H9 (cell line): ENCODE measurements at regions not wholly inside any gene's neighbourhood (a gene's known extent, or its start where the extent isn't known, plus 50 kb on each side); places are given as distances from the start of the nearest gene placed in this dataset.

Source experiments
- DNase-seq: peaks from one replicate; pipeline ENCODE4 v3.0.0-alpha.2; 2017
- H2AFZ ChIP-seq: one replicate; pipeline ENCODE4 v1.6.1; 2013; ENCODE audit warnings: mild to moderate bottlenecking, low read length, control low read depth, moderate library complexity
- H2AK5ac ChIP-seq: 2 replicates; pipeline ENCODE4 v1.6.1; 2013; ENCODE audit warnings: low read length, control low read depth, mixed read lengths; ENCODE audit not compliant: insufficient read length
- H2BK120ac ChIP-seq: one replicate; pipeline ENCODE4 v1.6.1; 2013; ENCODE audit warnings: low read depth, mild to moderate bottlenecking, low read length, control low read depth, inconsistent platforms; ENCODE audit not compliant: poor library complexity, severe bottlenecking
- H2BK12ac ChIP-seq: 2 replicates; pipeline ENCODE4 v1.6.1; 2013; ENCODE audit warnings: low read length, control low read depth, mixed read lengths, low read depth; ENCODE audit not compliant: insufficient read length
- H2BK15ac ChIP-seq: 2 replicates; pipeline ENCODE4 v1.6.1; 2013; ENCODE audit warnings: low read depth, low read length, control low read depth
- H2BK20ac ChIP-seq: one replicate; pipeline ENCODE4 v1.6.1; 2013; ENCODE audit warnings: low read depth, mild to moderate bottlenecking, low read length, control low read depth, inconsistent platforms; ENCODE audit not compliant: poor library complexity, severe bottlenecking
- H2BK5ac ChIP-seq: 2 replicates; pipeline ENCODE4 v1.6.1; 2013; ENCODE audit warnings: low read length, control low read depth, mixed read lengths; ENCODE audit not compliant: insufficient read length
- H3K14ac ChIP-seq: 2 replicates; pipeline ENCODE4 v1.6.1; 2013; ENCODE audit warnings: low read length, control low read depth; ENCODE audit not compliant: insufficient read depth
- H3K18ac ChIP-seq: 2 replicates; pipeline ENCODE4 v1.6.1; 2013; ENCODE audit warnings: low read depth, mild to moderate bottlenecking, mixed read lengths, low read length, control low read depth; ENCODE audit not compliant: insufficient read length
- H3K23ac ChIP-seq: 2 replicates; pipeline ENCODE4 v1.6.1; 2013; ENCODE audit warnings: low read length, control low read depth, mixed read lengths, low read depth; ENCODE audit not compliant: insufficient read length
- H3K23me2 ChIP-seq: 2 replicates; pipeline ENCODE4 v1.6.1; 2013; ENCODE audit warnings: low read depth, mild to moderate bottlenecking, mixed read lengths, low read length, control low read depth; ENCODE audit not compliant: insufficient read length, poor library complexity, severe bottlenecking
- H3K27ac ChIP-seq: 2 replicates; pipeline ENCODE4 v1.5.1; 2013; ENCODE audit warnings: low read length, control low read depth, mixed read lengths, low read depth; ENCODE audit not compliant: insufficient read length
- H3K27me3 ChIP-seq: 2 replicates; pipeline ENCODE4 v1.6.1; 2013; ENCODE audit warnings: low read length, control low read depth, inconsistent platforms; ENCODE audit not compliant: insufficient read depth
- H3K4ac ChIP-seq: 2 replicates; pipeline ENCODE4 v1.6.1; 2013; ENCODE audit warnings: low read depth, mild to moderate bottlenecking, control low read depth, inconsistent platforms, low read length, moderate library complexity
- H3K4me1 ChIP-seq: 2 replicates; pipeline ENCODE4 v1.6.1; 2013; ENCODE audit warnings: low read length, control low read depth, inconsistent platforms; ENCODE audit not compliant: insufficient read depth
- H3K4me2 ChIP-seq: 2 replicates; pipeline ENCODE4 v1.6.1; 2013; ENCODE audit warnings: low read length, control low read depth, mixed read lengths; ENCODE audit not compliant: insufficient read length, insufficient read depth
- H3K56ac ChIP-seq: 2 replicates; pipeline ENCODE4 v1.6.1; 2013; ENCODE audit warnings: low read depth, mild to moderate bottlenecking, mixed read lengths, low read length, control low read depth; ENCODE audit not compliant: insufficient read length
- H3K79me1 ChIP-seq: 2 replicates; pipeline ENCODE4 v1.6.1; 2013; ENCODE audit warnings: low read depth, mild to moderate bottlenecking, moderate library complexity, low read length, control low read depth, inconsistent platforms; ENCODE audit not compliant: insufficient read depth, poor library complexity, severe bottlenecking
- H3K79me2 ChIP-seq: 2 replicates; pipeline ENCODE4 v1.6.1; 2013; ENCODE audit warnings: low read length, control low read depth, inconsistent platforms; ENCODE audit not compliant: insufficient read depth
- H3K9ac ChIP-seq: 2 replicates; pipeline ENCODE4 v1.6.1; 2013; ENCODE audit warnings: low read length, control low read depth, mixed read lengths; ENCODE audit not compliant: insufficient read length; ENCODE audit errors: extremely low read depth
- H3K9me3 ChIP-seq: one replicate; pipeline ENCODE4 v1.6.1; 2013; ENCODE audit warnings: low read depth, low read length, inconsistent platforms; ENCODE audit not compliant: control insufficient read depth
- H3T11ph ChIP-seq: one replicate; pipeline ENCODE4 v1.6.1; 2013; ENCODE audit warnings: mild to moderate bottlenecking, low read length, control low read depth, inconsistent platforms
- H4K20me1 ChIP-seq: one replicate; pipeline ENCODE4 v1.6.1; 2013; ENCODE audit not compliant: control insufficient read depth, insufficient read length, insufficient read depth
- H4K5ac ChIP-seq: 2 replicates; pipeline ENCODE4 v1.6.1; 2013; ENCODE audit warnings: low read depth, mild to moderate bottlenecking, mixed read lengths, low read length, control low read depth; ENCODE audit not compliant: insufficient read length
- H4K8ac ChIP-seq: replicated peaks from 2 replicates; pipeline ENCODE4 v1.6.1; 2013; ENCODE audit warnings: low read length, control low read depth, mixed read lengths, low read depth; ENCODE audit not compliant: insufficient read length
- H4K91ac ChIP-seq: 2 replicates; pipeline ENCODE4 v1.6.1; 2013; ENCODE audit warnings: low read depth, mild to moderate bottlenecking, moderate library complexity, mixed read lengths, low read length, control low read depth; ENCODE audit not compliant: insufficient read length
- H3K27ac Mint-ChIP-seq, 3 experiments: 2 replicates in 2 of 3; 3 replicates in 1 of 3; pipeline ENCODE4 v1.8.0; 2020 to 2021; ENCODE audit warnings: mixed read lengths in 3 of 3, mild to moderate bottlenecking in 1 of 3, moderate library complexity in 1 of 3
- H3K27me3 Mint-ChIP-seq: 2 replicates; pipeline ENCODE4 v1.8.0; 2021; ENCODE audit warnings: low read depth, mild to moderate bottlenecking, moderate library complexity, mixed read lengths
- H3K36me3 Mint-ChIP-seq, 3 experiments: 2 replicates in 2 of 3; 3 replicates in 1 of 3; pipeline ENCODE4 v1.8.0; 2020 to 2021; ENCODE audit warnings: low read depth in 3 of 3, mixed read lengths in 3 of 3; ENCODE audit not compliant: insufficient read depth in 1 of 3
- H3K4me1 Mint-ChIP-seq, 2 experiments: 2 replicates each; pipeline ENCODE4 v1.8.0; 2020; ENCODE audit warnings: mixed read lengths in 2 of 2
- H3K4me3 Mint-ChIP-seq, 2 experiments: 2 replicates in 1 of 2; 3 replicates in 1 of 2; pipeline ENCODE4 v1.8.0; 2020 to 2021; ENCODE audit warnings: mild to moderate bottlenecking in 2 of 2, mixed read lengths in 2 of 2, moderate library complexity in 1 of 2
- H3K9me3 Mint-ChIP-seq, 2 experiments: 2 replicates in 1 of 2; 3 replicates in 1 of 2; pipeline ENCODE4 v1.8.0; 2020; ENCODE audit warnings: mild to moderate bottlenecking in 2 of 2, mixed read lengths in 2 of 2, moderate library complexity in 1 of 2
- WGBS: extraction: QIAGEN DNeasy Blood & Tissue Kit; methylation state at CpG from one replicate; pipeline ENCODE4 v1.1.7; 2013; ENCODE audit warnings: missing lambda C conversion rate, low lambda C conversion rate, mixed read lengths; ENCODE audit not compliant: insufficient read length; ENCODE audit errors: extremely low coverage; 5-methylcytosine and 5-hydroxymethylcytosine counted together
- TF ChIP-seq, protein P1 (sequence below): fragments of 200-600 bp; sonication (generic); conservative IDR thresholded peaks from 3 replicates; pipeline ENCODE4 v1.8.0; 2021; ENCODE audit warnings: antibody characterized with exemption, mild to moderate bottlenecking

- Mint-ChIP-seq H3K9me3 (no peaks in the 10 kb centered on the region; a peak in 1 of 5 replicates), H3K4me3 (peak overlapping the region in 1 of 2 experiments; percentile 7; a peak in 1 of 5 replicates), H3K27me3 (peaks cover 5% of the 10 kb centered on the region), H3K4me1 (peaks cover 19 to 23% of the 10 kb centered on the region in 2 experiments), H3K36me3 (no peaks in the 10 kb centered on the region), H3K27ac (no peak overlapping the region)
- no peaks in the 10 kb centered on the region for H3K27me3 ChIP-seq
- no peak overlapping the region for H2BK15ac ChIP-seq
- H2BK12ac ChIP-seq: no peak overlapping the region
- H3K9ac ChIP-seq: no peak overlapping the region
- no peak overlapping the region for H4K91ac ChIP-seq
- H4K8ac ChIP-seq: no peak overlapping the region
- WGBS: no CpG with 5 or more reads among the region's 12 CpGs
- no peak overlapping the region for H4K5ac ChIP-seq
- no peaks in the 10 kb centered on the region for H4K20me1 ChIP-seq
- no peaks in the 10 kb centered on the region for H3K79me2 ChIP-seq
- H2AFZ ChIP-seq: no peak overlapping the region
- H2BK20ac ChIP-seq: no peak overlapping the region
- H3K4me2 ChIP-seq: no peak overlapping the region
- H3K23ac ChIP-seq: no peak overlapping the region
- H3T11ph ChIP-seq: no peak overlapping the region
- TF ChIP-seq, protein P1, sequence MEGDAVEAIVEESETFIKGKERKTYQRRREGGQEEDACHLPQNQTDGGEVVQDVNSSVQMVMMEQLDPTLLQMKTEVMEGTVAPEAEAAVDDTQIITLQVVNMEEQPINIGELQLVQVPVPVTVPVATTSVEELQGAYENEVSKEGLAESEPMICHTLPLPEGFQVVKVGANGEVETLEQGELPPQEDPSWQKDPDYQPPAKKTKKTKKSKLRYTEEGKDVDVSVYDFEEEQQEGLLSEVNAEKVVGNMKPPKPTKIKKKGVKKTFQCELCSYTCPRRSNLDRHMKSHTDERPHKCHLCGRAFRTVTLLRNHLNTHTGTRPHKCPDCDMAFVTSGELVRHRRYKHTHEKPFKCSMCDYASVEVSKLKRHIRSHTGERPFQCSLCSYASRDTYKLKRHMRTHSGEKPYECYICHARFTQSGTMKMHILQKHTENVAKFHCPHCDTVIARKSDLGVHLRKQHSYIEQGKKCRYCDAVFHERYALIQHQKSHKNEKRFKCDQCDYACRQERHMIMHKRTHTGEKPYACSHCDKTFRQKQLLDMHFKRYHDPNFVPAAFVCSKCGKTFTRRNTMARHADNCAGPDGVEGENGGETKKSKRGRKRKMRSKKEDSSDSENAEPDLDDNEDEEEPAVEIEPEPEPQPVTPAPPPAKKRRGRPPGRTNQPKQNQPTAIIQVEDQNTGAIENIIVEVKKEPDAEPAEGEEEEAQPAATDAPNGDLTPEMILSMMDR: no peak
- no peaks in the 10 kb centered on the region; the same call in 1 of the 2 replicates for H3K4me1 ChIP-seq
- H2AK5ac ChIP-seq: no peak overlapping the region
- H3K27ac ChIP-seq: no peak overlapping the region
- peaks cover 7% of the 10 kb centered on the region for H3K23me2 ChIP-seq
- H3K79me1 ChIP-seq: no peaks in the 10 kb centered on the region
- DNase-seq: no peak
- H3K9me3 ChIP-seq: no peaks in the 10 kb centered on the region
- no peak overlapping the region for H3K18ac ChIP-seq
- no peak overlapping the region for H3K14ac ChIP-seq
- no peak overlapping the region for H3K4ac ChIP-seq
- H3K56ac ChIP-seq: no peak overlapping the region
- no peak overlapping the region for H2BK120ac ChIP-seq
- no peak overlapping the region for H2BK5ac ChIP-seq
Measured at GRCh38 chr9:129416821-129417539, 203.9 kb downstream of the C9orf50 start.
